ENCODE measurements at regions not wholly inside any gene's neighbourhood (a gene's known extent, or its start where the extent isn't known, plus 50 kb on each side); places are given as distances from the start of the nearest gene placed in this dataset.

GRCh38 chr12:114920771-114921554 is 237.0 kb upstream of the TBX3 start:
- no peak for TF ChIP-seq CTCF (IDR thresholded peaks at IDR 0.05; ENCODE audit: low read depth, low read length, missing input control)
- no peak for TF ChIP-seq REST (IDR thresholded peaks at IDR 0.05)
- no peak for TF ChIP-seq ATF3 (IDR thresholded peaks at IDR 0.05)
- TF ChIP-seq GABPA (IDR thresholded peaks at IDR 0.05 in 1 of 2, conservative IDR thresholded peaks at IDR 0.05 in 1 of 2) = no peak

All from liver (tissue), 3 donors.